ENCODE measurements at regions not wholly inside any gene's neighbourhood (a gene's known extent, or its start where the extent isn't known, plus 50 kb on each side); places are given as distances from the start of the nearest gene placed in this dataset.

DNA sequence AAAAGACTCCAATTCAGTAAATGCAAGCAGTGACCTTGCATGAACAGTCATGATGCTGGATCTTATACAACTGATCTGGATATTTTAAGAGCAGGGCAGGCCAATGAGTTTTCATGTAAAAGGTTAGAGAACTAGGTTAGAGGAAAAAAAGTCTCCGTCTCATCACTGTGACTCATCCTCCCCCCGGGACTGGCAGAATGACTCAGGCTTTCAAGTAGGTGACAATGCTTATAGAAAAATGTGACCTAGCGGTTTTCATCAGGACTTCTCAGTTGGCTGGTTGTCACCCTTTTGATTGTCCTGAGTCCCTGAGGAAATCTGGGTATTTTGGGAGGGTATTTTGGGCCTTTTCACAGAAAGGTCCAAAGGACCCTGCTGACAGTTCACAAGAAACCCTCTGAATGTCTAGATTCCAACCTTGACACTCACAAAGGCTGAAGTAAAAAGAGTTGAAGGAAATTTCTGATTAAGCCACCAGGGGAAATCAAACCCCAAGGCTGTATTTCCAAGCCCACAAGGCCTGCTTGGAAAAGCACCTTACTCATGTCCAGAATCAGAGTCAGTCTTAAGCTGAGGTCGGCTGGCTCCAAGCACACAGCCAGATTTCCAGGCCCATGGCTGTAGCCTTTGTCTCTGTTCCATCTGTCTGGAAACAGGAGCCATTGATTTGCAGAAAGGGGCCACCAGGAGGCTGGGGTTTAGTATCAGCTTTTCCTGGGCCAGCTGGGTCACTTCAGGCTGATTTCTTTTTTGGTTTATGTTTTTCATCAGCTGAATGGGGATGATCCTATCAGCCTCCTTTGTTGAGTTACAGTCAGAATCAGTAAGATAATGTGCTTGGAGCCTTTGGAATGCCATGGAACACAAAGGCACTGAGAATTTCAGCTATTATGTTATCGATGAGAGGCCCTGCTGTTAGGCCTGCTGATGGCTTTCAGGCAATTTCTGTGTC, 226.4 kb upstream of the HABP2 start:
- H3K4me2 ChIP-seq (ENCODE audit: low read length): no peak overlapping the region
- H3K79me2 ChIP-seq (ENCODE audit: low read length): no peaks in the 10 kb centered on the region
- H3K4me1 ChIP-seq (ENCODE audit: low read length): 0 out of 2 replicates have a peak, but pooled peaks cover 7% of the 10 kb centered on the region
- no peak overlapping the region for H3K9ac ChIP-seq (ENCODE audit: low read length)
- H3K4me3 ChIP-seq (ENCODE audit: low read length): no peak overlapping the region
- H2AFZ ChIP-seq (ENCODE audit: low read depth, low read length): no peak overlapping the region
- no peaks in the 10 kb centered on the region for H4K20me1 ChIP-seq (ENCODE audit: insufficient read depth, low read length)
- TF ChIP-seq, protein P1, sequence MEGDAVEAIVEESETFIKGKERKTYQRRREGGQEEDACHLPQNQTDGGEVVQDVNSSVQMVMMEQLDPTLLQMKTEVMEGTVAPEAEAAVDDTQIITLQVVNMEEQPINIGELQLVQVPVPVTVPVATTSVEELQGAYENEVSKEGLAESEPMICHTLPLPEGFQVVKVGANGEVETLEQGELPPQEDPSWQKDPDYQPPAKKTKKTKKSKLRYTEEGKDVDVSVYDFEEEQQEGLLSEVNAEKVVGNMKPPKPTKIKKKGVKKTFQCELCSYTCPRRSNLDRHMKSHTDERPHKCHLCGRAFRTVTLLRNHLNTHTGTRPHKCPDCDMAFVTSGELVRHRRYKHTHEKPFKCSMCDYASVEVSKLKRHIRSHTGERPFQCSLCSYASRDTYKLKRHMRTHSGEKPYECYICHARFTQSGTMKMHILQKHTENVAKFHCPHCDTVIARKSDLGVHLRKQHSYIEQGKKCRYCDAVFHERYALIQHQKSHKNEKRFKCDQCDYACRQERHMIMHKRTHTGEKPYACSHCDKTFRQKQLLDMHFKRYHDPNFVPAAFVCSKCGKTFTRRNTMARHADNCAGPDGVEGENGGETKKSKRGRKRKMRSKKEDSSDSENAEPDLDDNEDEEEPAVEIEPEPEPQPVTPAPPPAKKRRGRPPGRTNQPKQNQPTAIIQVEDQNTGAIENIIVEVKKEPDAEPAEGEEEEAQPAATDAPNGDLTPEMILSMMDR (IDR thresholded peaks at IDR 0.05; ENCODE audit: low read depth, low read length): no peak
- no peak for TF ChIP-seq EZH2phosphoT487 (IDR thresholded peaks at IDR 0.05; ENCODE audit: low read depth)
- no peak overlapping the region for H3K27ac ChIP-seq (ENCODE audit: low read length)
- H3K36me3 ChIP-seq (replicated peaks; ENCODE audit: low read depth, low read length): no peaks in the 10 kb centered on the region
- no peaks in the 10 kb centered on the region for H3K9me3 ChIP-seq (ENCODE audit: insufficient read depth, low read length)
- H3K27me3 ChIP-seq (ENCODE audit: low read depth, low read length): peaks cover 10% of the 10 kb centered on the region

DNA sequence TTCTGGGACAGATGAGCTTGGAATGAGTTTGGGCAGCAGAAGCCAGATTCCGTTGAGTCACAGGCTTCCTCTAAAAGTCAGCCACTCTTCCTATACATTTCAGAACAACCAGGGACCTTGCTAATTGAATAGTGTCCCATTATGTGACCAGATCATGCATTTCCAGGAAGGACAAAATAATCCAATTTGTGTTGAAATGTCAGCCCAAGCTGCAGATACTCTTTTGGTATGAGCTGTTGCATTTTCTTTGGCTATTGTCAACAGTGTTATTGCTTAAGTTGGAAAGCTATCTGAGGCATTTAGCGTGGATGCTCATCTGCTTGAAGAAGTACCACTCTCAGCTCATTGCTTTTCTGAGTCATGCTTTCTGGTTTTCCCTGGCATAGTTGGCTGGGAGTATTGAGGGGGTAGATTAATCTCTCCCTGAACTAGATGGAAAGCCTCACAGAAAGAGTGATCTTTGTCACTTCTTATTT, 223.7 kb upstream of the HABP2 start:
- H4K20me1 ChIP-seq (ENCODE audit: insufficient read depth, low read length): no peaks in the 10 kb centered on the region
- no peak overlapping the region for H3K9ac ChIP-seq (ENCODE audit: low read length)
- H3K4me3 ChIP-seq (ENCODE audit: low read length): no peak overlapping the region
- TF ChIP-seq EZH2phosphoT487 (IDR thresholded peaks at IDR 0.05; ENCODE audit: low read depth): no peak
- TF ChIP-seq, protein P1 (IDR thresholded peaks at IDR 0.05; ENCODE audit: low read depth, low read length): no peak
- no peak overlapping the region for H3K4me2 ChIP-seq (ENCODE audit: low read length)
- H3K9me3 ChIP-seq (ENCODE audit: insufficient read depth, low read length): no peaks in the 10 kb centered on the region
- no peaks in the 10 kb centered on the region for H3K36me3 ChIP-seq (replicated peaks; ENCODE audit: low read depth, low read length)
- H3K27ac ChIP-seq (ENCODE audit: low read length): no peak overlapping the region
- H2AFZ ChIP-seq (ENCODE audit: low read depth, low read length): no peak overlapping the region
- 0 out of 2 replicates have a peak, but pooled peaks cover 7% of the 10 kb centered on the region for H3K4me1 ChIP-seq (ENCODE audit: low read length)
- H3K79me2 ChIP-seq (ENCODE audit: low read length): no peaks in the 10 kb centered on the region
- peaks cover 10% of the 10 kb centered on the region for H3K27me3 ChIP-seq (ENCODE audit: low read depth, low read length)

DNA sequence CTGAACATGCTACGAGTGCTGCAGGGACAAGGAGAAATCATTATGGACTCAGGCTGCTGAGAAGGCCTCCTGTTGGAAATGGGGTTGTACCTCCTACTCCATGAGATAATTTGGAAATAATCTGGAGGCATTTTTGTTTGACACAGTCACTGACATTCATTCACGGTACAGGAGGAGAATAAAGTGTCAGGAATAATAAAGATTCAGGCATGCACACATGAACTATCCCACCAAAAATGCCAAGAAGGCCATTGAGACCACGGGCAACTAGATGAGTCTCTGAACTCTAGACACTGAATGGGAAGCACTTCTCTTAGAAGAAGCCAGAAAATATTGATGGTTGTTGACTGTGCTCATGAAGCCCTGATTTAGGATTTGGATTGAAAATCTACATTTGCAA, 220.9 kb upstream of the HABP2 start:
- no peaks in the 10 kb centered on the region for H4K20me1 ChIP-seq (ENCODE audit: insufficient read depth, low read length)
- H3K9me3 ChIP-seq (ENCODE audit: insufficient read depth, low read length): no peaks in the 10 kb centered on the region
- no peaks in the 10 kb centered on the region for H3K4me1 ChIP-seq (ENCODE audit: low read length)
- H3K36me3 ChIP-seq (replicated peaks; ENCODE audit: low read depth, low read length): no peaks in the 10 kb centered on the region
- no peak overlapping the region for H3K27ac ChIP-seq (ENCODE audit: low read length)
- H3K9ac ChIP-seq (ENCODE audit: low read length): no peak overlapping the region
- H3K4me3 ChIP-seq (ENCODE audit: low read length): no peak overlapping the region
- H3K4me2 ChIP-seq (ENCODE audit: low read length): no peak overlapping the region
- H2AFZ ChIP-seq (ENCODE audit: low read depth, low read length): no peak overlapping the region
- H3K27me3 ChIP-seq (ENCODE audit: low read depth, low read length): no peaks in the 10 kb centered on the region; the same call in 1 of the 2 replicates
- TF ChIP-seq, protein P1 (IDR thresholded peaks at IDR 0.05; ENCODE audit: low read depth, low read length): no peak
- TF ChIP-seq EZH2phosphoT487 (IDR thresholded peaks at IDR 0.05; ENCODE audit: low read depth): no peak
- no peaks in the 10 kb centered on the region for H3K79me2 ChIP-seq (ENCODE audit: low read length)

DNA sequence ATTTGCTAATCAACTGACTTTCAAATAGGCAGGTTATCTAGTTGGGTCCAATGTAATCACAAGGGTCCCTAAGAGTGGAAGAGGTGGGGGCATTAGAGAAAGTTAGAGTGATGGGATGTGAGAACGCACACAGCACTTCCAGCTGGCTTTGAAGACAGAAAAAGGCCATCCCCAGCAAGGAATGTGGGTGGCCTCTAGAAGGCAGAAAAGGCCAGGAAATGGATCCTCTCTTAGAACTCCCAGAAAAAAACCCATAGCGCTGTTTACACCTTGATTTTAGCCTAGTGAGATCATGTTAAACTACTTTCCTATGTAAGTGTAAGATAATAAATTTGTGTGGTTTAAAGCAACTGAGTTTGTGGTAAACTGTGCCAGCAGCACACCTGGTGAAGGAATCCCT, 219.5 kb upstream of the HABP2 start:
- H2AFZ ChIP-seq (ENCODE audit: low read depth, low read length): no peak overlapping the region
- TF ChIP-seq, protein P1 (IDR thresholded peaks at IDR 0.05; ENCODE audit: low read depth, low read length): no peak
- no peak for TF ChIP-seq EZH2phosphoT487 (IDR thresholded peaks at IDR 0.05; ENCODE audit: low read depth)

More for the DNA sequence above, 219.5 kb upstream of the HABP2 start:
- no peak overlapping the region for H3K9ac ChIP-seq (ENCODE audit: low read length)
- H3K27me3 ChIP-seq (ENCODE audit: low read depth, low read length): no peaks in the 10 kb centered on the region
- H3K27ac ChIP-seq (ENCODE audit: low read length): no peak overlapping the region
- no peaks in the 10 kb centered on the region for H4K20me1 ChIP-seq (ENCODE audit: insufficient read depth, low read length)
- no peaks in the 10 kb centered on the region for H3K9me3 ChIP-seq (ENCODE audit: insufficient read depth, low read length)
- no peaks in the 10 kb centered on the region for H3K4me1 ChIP-seq (ENCODE audit: low read length)
- no peaks in the 10 kb centered on the region for H3K36me3 ChIP-seq (replicated peaks; ENCODE audit: low read depth, low read length)
- H3K4me2 ChIP-seq (ENCODE audit: low read length): no peak overlapping the region
- no peaks in the 10 kb centered on the region for H3K79me2 ChIP-seq (ENCODE audit: low read length)
- no peak overlapping the region for H3K4me3 ChIP-seq (ENCODE audit: low read length)

Measured in OCI-LY3 (cell line).